Left forelimb (tissue), 1 donor: ENCODE measurements at regions not wholly inside any gene's neighbourhood (a gene's known extent, or its start where the extent isn't known, plus 50 kb on each side); places are given as distances from the start of the nearest gene placed in this dataset.
"Not testable (repeated sequence)": the region's sequence is repeated elsewhere in the genome, so short reads cannot be mapped to it uniquely, and the experiment has no call there.

Experiments used
- DNase-seq: peaks from one replicate; pipeline ENCODE4 v3.0.0-alpha.2; 2018; ENCODE audit warnings: low spot score

GRCh38 chr2:48043746-48044145 lies 137.4 kb upstream of the FBXO11 start:
- no peak for DNase-seq

- no peak for DNase-seq
These were observed 139.3 kb upstream of the FBXO11 start for GRCh38 chr2:48045613-48046012.

- DNase-seq = peak; percentile 74
These were observed 142.3 kb upstream of the FBXO11 start for GRCh38 chr2:48048476-48049171.

GRCh38 chr2:48049371-48049770 lies 143.1 kb upstream of the FBXO11 start:
- DNase-seq = no peak

- DNase-seq = no peak
These were observed 144.4 kb upstream of the FBXO11 start for GRCh38 chr2:48050711-48051110.

GRCh38 chr2:48059975-48060374 lies 153.7 kb upstream of the FBXO11 start:
- no peak for DNase-seq

GRCh38 chr2:48061656-48062055 lies 155.4 kb upstream of the FBXO11 start:
- DNase-seq = not testable (repeated sequence)

GRCh38 chr2:48065096-48065495 lies 158.8 kb upstream of the FBXO11 start:
- DNase-seq = no peak

- no peak for DNase-seq
These were observed 159.7 kb upstream of the FBXO11 start for GRCh38 chr2:48066000-48066399.

- DNase-seq = no peak
These were observed 163.5 kb upstream of the FBXO11 start for GRCh38 chr2:48069769-48070168.

- DNase-seq = no peak
These were observed 164.1 kb upstream of the FBXO11 start for GRCh38 chr2:48070415-48070814.

- DNase-seq = no peak
These were observed 166.3 kb upstream of the FBXO11 start for GRCh38 chr2:48072583-48072982.

- no peak for DNase-seq
These were observed 169.3 kb upstream of the FBXO11 start for GRCh38 chr2:48075631-48076030.

- no peak for DNase-seq
These were observed 174.4 kb upstream of the FBXO11 start for GRCh38 chr2:48080534-48081316.

- no peak for DNase-seq
These were observed 175.0 kb upstream of the FBXO11 start for GRCh38 chr2:48081317-48081628.

- no peak for DNase-seq
These were observed 179.6 kb upstream of the FBXO11 start for GRCh38 chr2:48085888-48086287.

GRCh38 chr2:48088994-48089393 lies 182.7 kb upstream of the FBXO11 start:
- no peak for DNase-seq

GRCh38 chr2:48089644-48090043 lies 183.3 kb upstream of the FBXO11 start:
- DNase-seq = no peak

- no peak for DNase-seq
These were observed 186.8 kb upstream of the FBXO11 start for GRCh38 chr2:48092846-48093803.

GRCh38 chr2:48096765-48097164 lies 190.5 kb upstream of the FBXO11 start:
- not testable (repeated sequence) for DNase-seq

- no peak for DNase-seq
These were observed 192.2 kb upstream of the FBXO11 start for GRCh38 chr2:48098539-48098938.

- no peak for DNase-seq
These were observed 198.1 kb upstream of the FBXO11 start for GRCh38 chr2:48104418-48104817.

GRCh38 chr2:48105848-48106247 lies 199.6 kb upstream of the FBXO11 start:
- DNase-seq = no peak
